HG02642 (cell line): ENCODE measurements at regions not wholly inside any gene's neighbourhood (a gene's known extent, or its start where the extent isn't known, plus 50 kb on each side); places are given as distances from the start of the nearest gene placed in this dataset.
A peak's percentile ranks its signal among the peaks of the same experiment; 100 is the strongest.

Experiments used
- ATAC-seq: cut with Tn5 transposase; IDR thresholded peaks from one replicate; pipeline ENCODE4 v1.9.1; 2021; ENCODE audit warnings: mild to moderate bottlenecking; ENCODE audit not compliant: unreplicated experiment, poor library complexity

DNA sequence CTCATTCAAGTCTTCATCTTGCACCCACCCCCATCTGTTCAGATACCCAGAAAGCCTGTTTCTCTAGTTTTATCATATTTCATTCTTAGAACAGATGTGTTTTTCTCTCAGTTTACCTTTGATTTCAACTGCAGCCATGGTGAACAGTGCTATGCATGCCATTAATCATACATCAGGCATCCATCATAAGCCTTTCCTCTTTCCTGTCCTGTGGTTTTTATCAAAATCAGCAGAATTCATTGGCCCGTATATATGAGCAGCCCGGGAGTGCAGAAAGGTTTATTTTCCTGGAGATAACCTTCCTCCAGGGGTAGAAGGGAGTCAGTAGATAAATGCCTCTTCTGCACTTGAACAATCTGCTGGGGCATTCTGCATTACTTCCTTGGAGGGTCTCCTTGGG is 65.7 kb downstream of the IL21 start:
- no peak for ATAC-seq

DNA sequence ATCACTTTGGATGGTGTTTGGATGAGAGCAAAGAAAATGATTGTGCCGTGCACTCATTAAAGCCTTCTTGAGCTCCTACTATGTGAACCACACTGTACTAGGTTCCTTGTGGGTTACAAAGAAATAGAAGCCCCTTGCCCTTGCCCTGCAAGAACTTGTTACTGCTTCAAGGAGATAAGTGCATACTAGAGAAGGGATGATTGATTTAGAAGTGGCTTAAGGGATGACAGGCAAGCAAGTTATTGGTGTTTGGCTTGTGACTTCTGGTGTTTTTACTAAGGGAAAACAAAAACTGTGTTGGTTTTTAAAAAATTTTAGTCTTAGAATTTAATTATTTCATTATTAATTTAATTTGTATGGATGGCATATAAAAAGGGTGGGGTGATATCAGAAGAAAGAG is 67.4 kb downstream of the IL21 start:
- no peak for ATAC-seq

- no peak for ATAC-seq
These were observed 68.0 kb downstream of the IL21 start for GRCh38 chr4:122552898-122553297.

GRCh38 chr4:122548886-122549630 is 71.8 kb downstream of the IL21 start:
- ATAC-seq, result no peak

- ATAC-seq, result no peak
These were observed 72.4 kb downstream of the IL21 start for GRCh38 chr4:122548452-122548851.

DNA sequence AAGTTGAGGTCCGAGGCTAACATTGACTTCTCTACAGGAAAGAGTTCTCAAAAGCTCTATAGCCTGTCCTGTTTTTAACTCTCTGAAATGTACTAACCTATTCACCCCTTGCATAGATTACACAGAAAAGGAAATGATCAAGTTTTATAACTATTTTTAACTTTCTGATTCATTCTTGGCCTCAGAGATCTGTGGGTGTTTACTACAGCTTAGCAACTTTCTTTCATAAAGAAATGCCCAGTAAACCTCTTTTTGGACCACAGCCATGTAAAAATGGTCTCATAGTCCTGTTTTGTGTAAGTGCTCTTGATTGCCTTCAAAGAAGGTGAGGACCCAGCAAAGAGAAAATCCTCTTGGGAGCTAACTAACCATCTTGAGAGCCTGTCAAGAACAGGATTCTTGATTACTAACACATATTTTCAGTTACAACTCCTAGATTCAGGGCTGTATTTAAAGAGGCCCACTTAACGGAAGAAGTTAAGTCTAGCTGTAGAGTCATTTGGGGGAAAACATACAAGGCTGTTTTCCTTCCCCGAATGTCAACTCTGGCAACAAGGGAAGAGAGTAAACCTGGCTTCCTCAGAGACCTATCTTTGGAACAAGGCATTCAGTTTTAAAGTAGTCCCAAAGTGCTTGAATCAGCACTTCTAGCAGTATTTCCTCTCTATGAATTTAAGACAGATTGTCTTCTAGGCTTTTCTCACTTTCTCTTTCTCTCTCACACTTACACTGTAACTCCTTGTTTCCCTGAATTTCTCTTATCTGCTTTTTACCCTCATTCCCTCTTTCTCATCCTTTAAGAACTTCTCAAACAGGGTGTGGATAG is 78.2 kb downstream of the IL21 start:
- peak; percentile 84 for ATAC-seq

GRCh38 chr4:122541996-122542395 is 78.9 kb downstream of the IL21 start:
- peak; percentile 25 for ATAC-seq

DNA sequence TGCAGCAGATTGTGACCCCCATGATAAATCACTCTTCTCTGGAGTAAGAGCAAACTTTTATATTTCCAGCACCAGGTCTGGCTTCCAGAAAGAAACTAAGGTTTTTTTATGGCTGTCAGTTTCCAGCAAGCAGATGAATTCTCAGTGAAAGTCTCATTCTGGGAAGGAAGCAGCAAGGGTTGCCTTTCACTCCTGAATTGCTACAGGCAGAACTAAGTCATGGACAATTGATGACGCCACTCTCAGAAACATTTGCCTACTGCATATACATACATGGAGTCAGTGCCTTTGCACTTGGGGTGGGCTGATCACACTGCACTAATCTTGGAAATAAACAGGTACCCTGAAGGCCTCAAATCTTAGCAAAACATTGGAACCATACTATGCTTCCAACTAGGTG is 80.0 kb downstream of the IL21 start:
- ATAC-seq, result no peak

DNA sequence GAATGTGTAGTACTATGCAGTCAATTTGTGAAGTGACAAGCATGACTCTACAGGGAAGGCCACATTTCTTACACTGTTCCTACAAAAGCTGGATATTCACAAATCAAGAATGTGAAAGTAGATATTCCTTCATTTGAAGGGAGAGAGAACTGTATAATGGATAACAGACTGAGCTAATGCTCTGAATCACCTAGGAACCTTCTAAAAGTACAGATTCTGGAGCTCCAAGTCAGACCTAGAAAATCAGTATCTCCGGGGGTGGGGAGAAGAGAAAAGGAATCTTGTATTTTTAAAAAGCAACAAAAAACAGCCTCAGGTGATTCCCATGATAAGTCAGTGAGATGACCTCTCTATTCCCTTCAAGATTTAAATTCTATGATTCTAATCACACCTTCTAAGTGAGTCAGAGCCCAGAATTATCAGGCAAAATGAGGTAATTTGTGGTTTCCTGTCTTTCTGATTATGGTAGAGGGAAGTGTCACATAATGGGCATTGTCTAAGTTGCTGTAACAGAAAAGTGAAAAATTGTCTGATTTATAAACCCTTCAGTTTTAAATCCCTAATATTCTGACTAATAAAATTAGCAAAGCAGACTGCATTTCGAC is 80.9 kb downstream of the IL21 start:
- ATAC-seq, result no peak

- no peak for ATAC-seq
These were observed 81.0 kb upstream of the IL2 start for GRCh38 chr4:122537388-122538135.

GRCh38 chr4:122536001-122536400 is 79.5 kb upstream of the IL2 start:
- no peak for ATAC-seq

- ATAC-seq, result no peak
These were observed 78.3 kb upstream of the IL2 start for GRCh38 chr4:122534776-122535175.

DNA sequence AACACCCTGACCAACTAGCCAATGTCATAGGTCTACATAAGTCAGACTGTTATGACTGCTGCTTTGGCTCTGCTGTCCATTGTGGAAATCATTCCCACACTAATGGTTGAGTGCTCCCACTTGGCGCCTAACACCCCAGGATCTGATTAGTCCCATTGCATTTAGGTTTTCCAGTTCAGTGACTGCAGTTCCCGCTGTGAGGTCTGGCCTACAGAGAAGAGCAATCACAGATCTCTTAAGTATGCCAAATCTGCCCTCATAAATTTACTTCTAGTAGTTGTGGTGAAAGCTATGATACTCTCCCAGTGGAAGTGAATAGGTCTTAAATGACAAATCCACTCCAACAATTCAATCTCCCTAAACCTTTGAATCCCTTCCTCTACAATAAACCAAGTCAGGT is 77.3 kb upstream of the IL2 start:
- ATAC-seq, result no peak

GRCh38 chr4:122532766-122533165 is 76.2 kb upstream of the IL2 start:
- ATAC-seq, result no peak

DNA sequence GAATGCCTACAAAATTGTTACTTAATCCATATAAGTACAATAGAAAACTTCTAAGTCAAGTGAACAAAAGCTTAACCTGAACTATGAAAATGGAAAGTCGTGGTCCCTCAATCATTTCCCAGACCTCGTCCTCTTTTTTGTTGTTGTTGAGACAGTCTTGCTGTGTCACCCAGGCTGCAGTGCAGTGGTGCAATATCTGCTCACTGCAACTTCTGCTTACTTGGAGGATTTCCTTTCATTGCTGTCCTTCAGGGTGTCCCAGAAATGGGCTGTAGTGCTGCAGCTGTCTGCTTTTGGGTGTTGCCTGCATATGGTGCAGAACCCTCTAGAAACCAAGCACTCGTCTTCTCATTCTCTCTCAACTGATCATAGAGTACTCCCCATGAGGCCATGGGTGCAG is 75.0 kb upstream of the IL2 start:
- ATAC-seq, result no peak

DNA sequence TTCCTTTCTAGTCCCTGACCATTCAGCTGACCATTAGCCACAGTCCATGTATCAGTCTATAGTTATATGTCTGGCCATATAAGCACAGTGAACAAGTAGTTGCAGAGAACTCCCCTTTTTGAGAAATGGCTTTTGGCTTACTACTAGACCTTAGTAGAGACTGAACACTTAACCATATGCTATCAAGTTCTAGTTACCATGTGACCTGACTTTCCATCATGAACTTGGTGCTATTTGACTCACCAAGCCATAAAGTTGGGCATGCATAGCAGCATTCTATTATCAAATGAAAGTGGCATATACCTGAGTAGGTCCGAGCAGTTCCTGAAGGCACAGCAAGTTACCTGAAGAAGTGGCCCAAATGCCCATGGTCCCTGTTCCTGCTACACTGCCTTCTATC is 74.5 kb upstream of the IL2 start:
- no peak for ATAC-seq

DNA sequence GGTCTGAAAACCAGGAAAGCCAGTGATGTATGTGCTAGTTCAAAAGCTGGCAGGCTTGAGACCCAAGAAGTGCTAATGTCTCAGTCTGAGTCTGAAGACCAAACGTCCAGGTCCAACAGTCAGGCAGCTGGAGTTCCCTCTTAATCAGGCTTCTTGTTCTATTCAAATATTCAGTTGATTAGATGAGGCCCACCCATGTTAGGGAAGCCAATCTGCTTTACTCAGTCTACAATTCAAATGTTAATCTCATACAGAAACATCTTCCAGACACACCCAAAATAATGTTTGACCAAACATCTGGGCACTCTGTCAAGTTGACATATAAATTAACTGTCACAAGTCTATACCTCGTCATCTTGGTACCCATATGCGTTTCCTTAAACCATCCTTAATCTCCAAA is 72.4 kb upstream of the IL2 start:
- no peak for ATAC-seq

DNA sequence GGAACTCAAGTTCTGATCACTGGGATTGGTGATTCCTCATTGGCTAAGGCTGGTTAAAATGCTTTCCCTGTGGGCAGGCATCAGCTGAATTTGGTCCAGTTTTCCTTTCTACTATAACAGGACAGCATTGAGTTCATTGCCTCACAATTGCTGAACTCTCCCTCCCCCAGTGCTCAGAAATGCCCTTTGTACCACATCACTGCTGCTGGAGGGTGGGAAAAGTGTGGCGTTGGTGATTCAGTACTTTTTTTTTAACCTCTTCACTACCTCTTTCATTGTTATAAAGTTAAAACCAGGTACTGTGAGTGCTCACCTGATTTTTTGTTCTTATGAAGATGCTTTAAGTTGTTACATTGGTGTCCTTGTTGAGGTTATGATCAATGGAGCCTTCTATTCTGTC is 69.3 kb upstream of the IL2 start:
- no peak for ATAC-seq

- no peak for ATAC-seq
These were observed 67.7 kb upstream of the IL2 start for GRCh38 chr4:122524176-122524575.

DNA sequence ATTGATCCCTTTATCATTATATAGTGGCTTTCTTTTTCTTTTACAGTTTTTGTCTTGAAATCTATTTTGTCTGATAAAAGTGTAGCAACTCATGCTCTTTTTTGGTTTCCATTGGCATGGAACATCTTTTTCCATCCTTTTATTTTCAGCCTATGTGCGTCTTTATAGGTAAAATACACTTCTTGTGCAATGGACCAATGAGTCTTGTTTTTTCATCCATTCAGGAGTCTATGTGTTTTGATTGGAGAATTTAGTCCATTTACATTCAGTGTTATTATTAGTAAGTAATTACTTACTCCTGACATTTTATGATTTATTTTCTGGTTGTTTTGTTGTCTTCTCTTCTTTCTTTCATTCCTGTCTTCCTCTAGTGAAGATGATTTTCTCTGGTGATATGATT is 66.4 kb upstream of the IL2 start:
- no peak for ATAC-seq

- ATAC-seq, result no peak
These were observed 60.8 kb upstream of the IL2 start for GRCh38 chr4:122517345-122517744.
